ACC112 (cell line): ENCODE measurements at regions not wholly inside any gene's neighbourhood (a gene's known extent, or its start where the extent isn't known, plus 50 kb on each side); places are given as distances from the start of the nearest gene placed in this dataset.
"Not testable (repeated sequence)": the region's sequence is repeated elsewhere in the genome, so short reads cannot be mapped to it uniquely, and the experiment has no call there.

ENCODE experiments used
- H2AFZ ChIP-seq: fragments of 200-600 bp; sonication (generic); one replicate; pipeline ENCODE4 v1.6.0; 2017; ENCODE audit warnings: antibody characterized with exemption, low read length; ENCODE audit not compliant: unreplicated experiment
- H3K27ac ChIP-seq: fragments of 200-600 bp; sonication (generic); 2 replicates; pipeline ENCODE4 v1.5.1; 2014; ENCODE audit warnings: low read depth, mild to moderate bottlenecking, antibody characterized with exemption, low read length, moderate library complexity
- H3K27me3 ChIP-seq: fragments of 200-600 bp; sonication (generic); 2 replicates; pipeline ENCODE4 v1.6.1; 2014; ENCODE audit warnings: mild to moderate bottlenecking, antibody characterized with exemption, low read length, moderate library complexity, mixed read lengths; ENCODE audit not compliant: insufficient read depth
- H3K36me3 ChIP-seq: fragments of 200-600 bp; sonication (generic); 2 replicates; pipeline ENCODE4 v1.6.1; 2016; ENCODE audit warnings: mild to moderate bottlenecking, antibody characterized with exemption, low read length, moderate library complexity, mixed read lengths; ENCODE audit not compliant: insufficient read depth
- H3K4me1 ChIP-seq: fragments of 200-600 bp; sonication (generic); one replicate; pipeline ENCODE4 v1.6.1; 2016; ENCODE audit warnings: low read length, mixed read lengths; ENCODE audit not compliant: insufficient read depth, unreplicated experiment, control insufficient read depth
- H3K4me3 ChIP-seq: fragments of 200-600 bp; sonication (generic); 2 replicates; pipeline ENCODE4 v1.5.1; 2014; ENCODE audit warnings: mild to moderate bottlenecking, low read depth, low read length
- H3K79me2 ChIP-seq: fragments of 200-600 bp; sonication (generic); one replicate; pipeline ENCODE4 v1.6.0; 2016; ENCODE audit warnings: low read length; ENCODE audit not compliant: control insufficient read depth, unreplicated experiment, insufficient read depth

DNA sequence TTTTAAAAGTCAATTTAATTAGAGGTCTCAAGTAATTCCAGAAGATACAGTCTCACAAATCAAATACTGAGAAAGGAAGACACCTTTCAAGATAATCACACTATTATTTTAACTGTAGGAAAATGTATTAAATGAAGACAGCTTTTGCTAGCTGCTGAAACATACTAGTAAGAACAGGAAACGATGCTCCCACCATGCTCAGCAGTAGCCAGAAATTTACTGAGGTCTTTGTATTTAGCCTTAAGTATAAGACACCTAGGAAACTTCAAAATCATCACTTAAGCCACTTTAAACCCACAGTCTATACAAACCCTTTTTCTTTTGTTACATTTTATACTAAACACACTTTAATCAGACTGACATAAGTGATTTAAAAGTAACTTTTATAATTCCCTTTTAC is 72.7 kb upstream of the NPIPB12 start:
- H3K4me1 ChIP-seq, H3K27ac ChIP-seq, H2AFZ ChIP-seq, H3K4me3 ChIP-seq, H3K36me3 ChIP-seq, H3K27me3 ChIP-seq: not testable (repeated sequence)
- peaks cover 15% of the 10 kb centered on the region for H3K79me2 ChIP-seq

DNA sequence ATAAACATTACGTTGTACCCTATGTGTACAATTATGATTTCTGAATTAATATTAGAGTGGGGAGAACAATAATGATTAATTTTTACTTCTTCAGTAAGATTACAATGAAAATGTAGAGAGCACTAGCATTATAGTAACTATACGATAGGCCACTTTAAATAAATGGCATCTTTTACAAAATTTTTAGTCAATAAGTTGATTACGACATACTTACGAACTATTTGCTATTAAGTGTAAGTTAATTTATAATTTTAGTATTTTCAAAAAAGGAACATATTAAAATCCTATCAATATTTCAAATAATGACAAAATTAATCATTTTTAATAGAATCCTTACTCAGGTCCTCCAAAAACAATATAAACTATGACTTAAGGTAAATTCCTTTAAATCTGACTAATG is 75.6 kb upstream of the NPIPB12 start:
- not testable (repeated sequence) for H2AFZ ChIP-seq, H3K4me3 ChIP-seq, H3K36me3 ChIP-seq, H3K27me3 ChIP-seq, H3K4me1 ChIP-seq, H3K27ac ChIP-seq
- peaks cover 22% of the 10 kb centered on the region for H3K79me2 ChIP-seq

DNA sequence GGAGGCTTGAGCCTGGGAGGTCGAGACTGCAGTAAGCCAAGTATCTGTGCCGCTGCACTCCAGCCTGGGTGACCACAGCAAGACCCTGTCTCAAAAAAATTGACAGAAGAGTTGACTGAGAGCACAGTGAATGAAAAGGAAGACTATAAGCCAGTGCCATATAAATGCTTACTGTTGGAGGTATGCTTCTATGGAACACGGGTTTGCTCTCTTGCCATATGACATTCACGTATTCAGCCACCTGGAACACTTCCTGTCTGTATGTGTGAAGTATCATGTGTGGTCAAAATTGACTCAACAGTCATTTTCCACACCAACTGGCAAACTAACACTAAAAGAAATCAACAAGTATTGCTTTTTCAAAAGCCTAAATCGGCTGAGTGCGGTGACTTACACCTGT is 71.1 kb upstream of the SPN start:
- not testable (repeated sequence) for H3K27ac ChIP-seq, H3K4me3 ChIP-seq, H3K4me1 ChIP-seq, H3K27me3 ChIP-seq, H3K36me3 ChIP-seq, H2AFZ ChIP-seq
- peaks cover 45% of the 10 kb centered on the region for H3K79me2 ChIP-seq

- H3K79me2 ChIP-seq, result peaks cover 33% of the 10 kb centered on the region
- H3K4me3 ChIP-seq, result peak overlapping the region; percentile 73
- H2AFZ ChIP-seq, H3K4me1 ChIP-seq, H3K27me3 ChIP-seq, H3K36me3 ChIP-seq: not testable (repeated sequence)
- peak overlapping the region; percentile 54 for H3K27ac ChIP-seq
Observed at GRCh38 chr16:29594269-29594925, 68.7 kb upstream of the SPN start.

GRCh38 chr16:29594926-29595838 is 67.9 kb upstream of the SPN start:
- not testable (repeated sequence) for H3K36me3 ChIP-seq, H3K27me3 ChIP-seq, H3K4me1 ChIP-seq, H2AFZ ChIP-seq
- H3K27ac ChIP-seq, result peak overlapping the region; percentile 54
- H3K4me3 ChIP-seq, result peak overlapping the region; percentile 73
- peaks cover 31% of the 10 kb centered on the region for H3K79me2 ChIP-seq

GRCh38 chr16:29597030-29597429 is 66.0 kb upstream of the SPN start:
- H3K27ac ChIP-seq, H2AFZ ChIP-seq, H3K4me1 ChIP-seq, H3K4me3 ChIP-seq, H3K27me3 ChIP-seq, H3K36me3 ChIP-seq: not testable (repeated sequence)
- peaks cover 22% of the 10 kb centered on the region for H3K79me2 ChIP-seq

- H3K4me3 ChIP-seq, H3K4me1 ChIP-seq: not testable (repeated sequence)
- peaks cover 31% of the 10 kb centered on the region for H3K79me2 ChIP-seq
Observed at GRCh38 chr16:29600111-29601000, 62.7 kb upstream of the SPN start.

GRCh38 chr16:29602247-29602625 is 60.8 kb upstream of the SPN start:
- H2AFZ ChIP-seq, H3K27ac ChIP-seq, H3K4me3 ChIP-seq, H3K4me1 ChIP-seq, H3K27me3 ChIP-seq, H3K36me3 ChIP-seq: not testable (repeated sequence)
- peaks cover 37% of the 10 kb centered on the region for H3K79me2 ChIP-seq

More at GRCh38 chr16:29600111-29601000, 62.7 kb upstream of the SPN start:
- not testable (repeated sequence) for H3K27me3 ChIP-seq, H3K27ac ChIP-seq, H3K36me3 ChIP-seq, H2AFZ ChIP-seq

DNA sequence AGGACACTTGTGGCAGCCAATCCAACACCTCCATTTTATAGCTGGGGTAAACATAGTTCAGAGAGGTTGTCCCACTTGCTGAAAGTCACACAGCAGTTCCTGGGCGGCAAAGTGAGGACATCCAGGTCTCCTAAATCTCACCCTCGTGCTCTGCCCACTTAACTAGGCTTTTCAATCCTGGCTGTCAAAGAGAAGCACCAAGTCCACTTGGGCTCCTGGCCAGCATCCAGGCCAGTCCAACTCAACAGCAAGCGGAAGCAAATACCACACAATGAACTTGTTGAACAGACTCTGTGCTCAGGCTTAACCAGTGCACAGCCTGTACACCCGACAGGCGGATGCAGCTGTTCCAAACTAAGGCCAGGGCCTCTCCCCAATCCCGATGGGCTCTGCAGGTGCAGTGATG is 60.4 kb upstream of the SPN start:
- H3K4me1 ChIP-seq, result not testable (repeated sequence)

GRCh38 chr16:29604631-29605549 is 58.2 kb upstream of the SPN start:
- H2AFZ ChIP-seq, H3K4me1 ChIP-seq, H3K27me3 ChIP-seq, H3K36me3 ChIP-seq, H3K4me3 ChIP-seq: not testable (repeated sequence)
- Histone ChIP-seq H3K27ac (peak overlapping the region; percentile 44), H3K79me2 (peaks cover 46% of the 10 kb centered on the region)

More for the DNA sequence above, 60.4 kb upstream of the SPN start:
- not testable (repeated sequence) for H3K27me3 ChIP-seq, H2AFZ ChIP-seq, H3K4me3 ChIP-seq, H3K36me3 ChIP-seq, H3K27ac ChIP-seq
- H3K79me2 ChIP-seq, result peaks cover 40% of the 10 kb centered on the region
